ENCODE measurements at regions not wholly inside any gene's neighbourhood (a gene's known extent, or its start where the extent isn't known, plus 50 kb on each side); places are given as distances from the start of the nearest gene placed in this dataset.

- Histone ChIP-seq H3K4me1 (ENCODE audit: insufficient read depth, low read length) (no peaks in the 10 kb centered on the region), H2BK5ac (ENCODE audit: insufficient read length, low read length) (no peak overlapping the region), H4K91ac (ENCODE audit: insufficient read length, low read depth, low read length) (no peak overlapping the region), H3K27me3 (ENCODE audit: insufficient read depth, low read length) (no peaks in the 10 kb centered on the region), H3K56ac (ENCODE audit: insufficient read length, low read depth, low read length) (no peak overlapping the region), H3K9me3 (ENCODE audit: control insufficient read depth, low read depth, low read length) (peaks cover 32% of the 10 kb centered on the region), H2BK12ac (ENCODE audit: insufficient read length, low read depth, low read length) (no peak overlapping the region), H3K18ac (ENCODE audit: insufficient read length, low read depth, low read length) (no peak overlapping the region), H3K79me2 (ENCODE audit: insufficient read depth, low read length) (no peaks in the 10 kb centered on the region), H3K4me2 (ENCODE audit: insufficient read depth, insufficient read length, low read length) (no peak overlapping the region), H4K20me1 (ENCODE audit: control insufficient read depth, insufficient read depth, insufficient read length) (no peaks in the 10 kb centered on the region), H3T11ph (ENCODE audit: low read length) (no peak overlapping the region), H3K9ac (ENCODE audit: extremely low read depth, insufficient read length, low read length) (no peak overlapping the region), H2BK20ac (ENCODE audit: low read depth, low read length, poor library complexity, severe bottlenecking) (no peak overlapping the region), H4K8ac (replicated peaks; ENCODE audit: insufficient read length, low read depth, low read length) (no peak overlapping the region), H3K23ac (ENCODE audit: insufficient read length, low read depth, low read length) (no peak overlapping the region), H4K5ac (ENCODE audit: insufficient read length, low read depth, low read length) (no peak overlapping the region), H2BK120ac (ENCODE audit: low read depth, low read length, poor library complexity, severe bottlenecking) (no peak overlapping the region), H2AFZ (ENCODE audit: low read length) (no peak overlapping the region), H3K4ac (ENCODE audit: low read depth, low read length) (no peak overlapping the region), H3K27ac (ENCODE audit: insufficient read length, low read depth, low read length) (no peak overlapping the region), H2AK5ac (ENCODE audit: insufficient read length, low read length) (no peak overlapping the region), H3K14ac (ENCODE audit: insufficient read depth, low read length) (no peak overlapping the region), H3K23me2 (ENCODE audit: insufficient read length, low read depth, low read length, poor library complexity, severe bottlenecking) (no peaks in the 10 kb centered on the region), H2BK15ac (ENCODE audit: low read depth, low read length) (no peak overlapping the region), H3K79me1 (ENCODE audit: insufficient read depth, low read depth, low read length, poor library complexity, severe bottlenecking) (no peaks in the 10 kb centered on the region)
- Mint-ChIP-seq H3K36me3 (ENCODE audit: insufficient read depth in 1 of 3, low read depth in 3 of 3) (peaks cover 38 to 64% (median 54%) of the 10 kb centered on the region in 3 experiments), H3K4me3 (no peak overlapping the region), H3K27ac (no peak overlapping the region), H3K4me1 (peaks cover 11 to 20% of the 10 kb centered on the region in 2 experiments), H3K27me3 (ENCODE audit: low read depth) (no peaks in the 10 kb centered on the region; the same call in 1 of the 2 replicates), H3K9me3 (peaks cover 48 to 61% of the 10 kb centered on the region in 2 experiments)
- TF ChIP-seq, protein P1, sequence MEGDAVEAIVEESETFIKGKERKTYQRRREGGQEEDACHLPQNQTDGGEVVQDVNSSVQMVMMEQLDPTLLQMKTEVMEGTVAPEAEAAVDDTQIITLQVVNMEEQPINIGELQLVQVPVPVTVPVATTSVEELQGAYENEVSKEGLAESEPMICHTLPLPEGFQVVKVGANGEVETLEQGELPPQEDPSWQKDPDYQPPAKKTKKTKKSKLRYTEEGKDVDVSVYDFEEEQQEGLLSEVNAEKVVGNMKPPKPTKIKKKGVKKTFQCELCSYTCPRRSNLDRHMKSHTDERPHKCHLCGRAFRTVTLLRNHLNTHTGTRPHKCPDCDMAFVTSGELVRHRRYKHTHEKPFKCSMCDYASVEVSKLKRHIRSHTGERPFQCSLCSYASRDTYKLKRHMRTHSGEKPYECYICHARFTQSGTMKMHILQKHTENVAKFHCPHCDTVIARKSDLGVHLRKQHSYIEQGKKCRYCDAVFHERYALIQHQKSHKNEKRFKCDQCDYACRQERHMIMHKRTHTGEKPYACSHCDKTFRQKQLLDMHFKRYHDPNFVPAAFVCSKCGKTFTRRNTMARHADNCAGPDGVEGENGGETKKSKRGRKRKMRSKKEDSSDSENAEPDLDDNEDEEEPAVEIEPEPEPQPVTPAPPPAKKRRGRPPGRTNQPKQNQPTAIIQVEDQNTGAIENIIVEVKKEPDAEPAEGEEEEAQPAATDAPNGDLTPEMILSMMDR (conservative IDR thresholded peaks at IDR 0.05), result no peak
- no peak for DNase-seq
Observed at GRCh38 chr5:144009116-144009515, 161.3 kb downstream of the YIPF5 start.
